Upper lobe of left lung (tissue), 6 donors: ENCODE measurements at regions not wholly inside any gene's neighbourhood (a gene's known extent, or its start where the extent isn't known, plus 50 kb on each side); places are given as distances from the start of the nearest gene placed in this dataset.

ENCODE experiments used
- ATAC-seq, 2 donors: fragments of 200-7000 bp; cut with Tn5 transposase; one replicate each; pipeline ENCODE4 v1.9.1; 2022; ENCODE audit warnings: mild to moderate bottlenecking in 2 of 2, moderate library complexity in 2 of 2; ENCODE audit not compliant: low FRiP score in 2 of 2
- DNase-seq, 2 donors: peaks; one replicate each; pipeline ENCODE4 v3.0.0-alpha.2; 2019 to 2020
- H3K27ac ChIP-seq, 4 donors: fragments of 200-600 bp; sonication (generic); one replicate each; pipeline ENCODE4 v1.5.1; 2016 to 2019
- H3K27me3 ChIP-seq, 4 donors: fragments of 200-600 bp; sonication (generic); one replicate each; pipeline ENCODE4 v1.5.1; 2017 to 2019
- H3K36me3 ChIP-seq, 4 donors: fragments of 200-600 bp; sonication (generic); one replicate each; pipeline ENCODE4 v1.5.1; 2016 to 2019
- H3K4me1 ChIP-seq, 4 donors: fragments of 200-600 bp; sonication (generic); one replicate each; pipeline ENCODE4 v1.5.1; 2018 to 2019
- H3K4me3 ChIP-seq, 4 donors: fragments of 200-600 bp; sonication (generic); one replicate each; pipeline ENCODE4 v1.5.1; 2017 to 2019; ENCODE audit warnings: mild to moderate bottlenecking in 2 of 4, moderate library complexity in 1 of 4
- H3K9me3 ChIP-seq, 4 donors: fragments of 200-600 bp; sonication (generic); one replicate each; pipeline ENCODE4 v1.5.1; 2018 to 2019
- CTCF ChIP-seq, 6 experiments: fragments of 450-650 bp in 4 of 6; fragments of 200-600 bp in 2 of 6; sonication (generic) in 2 of 6; IDR thresholded peaks; one replicate each; pipeline ENCODE4 v1.5.1; 2016 to 2019; ENCODE audit warnings: antibody characterized with exemption in 6 of 6
- EP300 ChIP-seq, 4 donors: sonication (generic); formaldehyde crosslinking; IDR thresholded peaks; one replicate each; pipeline ENCODE4 v1.5.1; 2017; ENCODE audit warnings: antibody characterized with exemption in 4 of 4, control low read depth in 2 of 4
- POLR2A ChIP-seq, 4 donors: fragments of 450-650 bp; IDR thresholded peaks; one replicate each; pipeline ENCODE4 v1.5.1; 2016 to 2017; ENCODE audit warnings: antibody characterized with exemption in 4 of 4, mild to moderate bottlenecking in 2 of 4
- POLR2AphosphoS5 ChIP-seq, 2 donors: sonication (generic); formaldehyde crosslinking; IDR thresholded peaks; one replicate each; pipeline ENCODE4 v1.5.1; 2017; ENCODE audit warnings: antibody characterized with exemption in 2 of 2
- WGBS, 2 donors: methylation state at CpG; one replicate each; pipeline ENCODE4 v1.1.5; 2017 to 2018; 5-methylcytosine and 5-hydroxymethylcytosine counted together
- donor health status: DM: no; HTN: no; CAD: no; lungs with moderate emphysema.
- donor health status: DM: no; HTN: yes; CAD: no; lungs with severe emphysema.

- Histone ChIP-seq H3K4me1 (no peaks in the 10 kb centered on the region), H3K36me3 (no peaks in the 10 kb centered on the region), H3K27ac (no peak overlapping the region), H3K4me3 (no peak overlapping the region), H3K9me3 (no peaks in the 10 kb centered on the region), H3K27me3 (no peaks in the 10 kb centered on the region)
- TF ChIP-seq CTCF (IDR thresholded peaks at IDR 0.05) (no peak), POLR2AphosphoS5 (IDR thresholded peaks at IDR 0.05) (no peak), EP300 (IDR thresholded peaks at IDR 0.05) (no peak), POLR2A (IDR thresholded peaks at IDR 0.05) (no peak)
- 91 to 96% methylated on average over 3 of the region's 3 CpGs for WGBS, 2 donors
- DNase-seq (no peak), ATAC-seq (no peak)
Observed at GRCh38 chr4:56238251-56238650, 149.0 kb downstream of the AASDH start.

- no peak for ATAC-seq
- H3K4me1 ChIP-seq = no peaks in the 10 kb centered on the region
- no peaks in the 10 kb centered on the region for H3K27me3 ChIP-seq
- H3K4me3 ChIP-seq = no peak overlapping the region
- no peaks in the 10 kb centered on the region for H3K9me3 ChIP-seq
- TF ChIP-seq EP300 (IDR thresholded peaks at IDR 0.05) (no peak), POLR2A (IDR thresholded peaks at IDR 0.05) (no peak), POLR2AphosphoS5 (IDR thresholded peaks at IDR 0.05) (no peak), CTCF (IDR thresholded peaks at IDR 0.05) (no peak)
- 89 to 93% methylated on average over 4 of the region's 4 CpGs for WGBS, 2 donors
- no peak overlapping the region for H3K27ac ChIP-seq
- H3K36me3 ChIP-seq = no peaks in the 10 kb centered on the region
- no peak for DNase-seq
Observed at GRCh38 chr4:56235725-56236124, 151.6 kb downstream of the AASDH start.

GRCh38 chr4:56235011-56235410, 152.3 kb downstream of the AASDH start:
- Histone ChIP-seq H3K4me3 (no peak overlapping the region), H3K4me1 (no peaks in the 10 kb centered on the region), H3K9me3 (no peaks in the 10 kb centered on the region), H3K27ac (no peak overlapping the region), H3K36me3 (no peaks in the 10 kb centered on the region), H3K27me3 (no peaks in the 10 kb centered on the region)
- TF ChIP-seq POLR2AphosphoS5 (IDR thresholded peaks at IDR 0.05) = no peak
- TF ChIP-seq EP300 (IDR thresholded peaks at IDR 0.05) = no peak
- no peak for TF ChIP-seq POLR2A (IDR thresholded peaks at IDR 0.05)
- TF ChIP-seq CTCF (IDR thresholded peaks at IDR 0.05) = no peak
- ATAC-seq (no peak), DNase-seq (no peak)
- 88 to 90% methylated on average over 3 of the region's 3 CpGs for WGBS, 2 donors

GRCh38 chr4:56234098-56234497, 153.2 kb downstream of the AASDH start:
- no peak for TF ChIP-seq EP300 (IDR thresholded peaks at IDR 0.05)
- no peak for TF ChIP-seq POLR2A (IDR thresholded peaks at IDR 0.05)
- no peak for TF ChIP-seq CTCF (IDR thresholded peaks at IDR 0.05)
- no peak for TF ChIP-seq POLR2AphosphoS5 (IDR thresholded peaks at IDR 0.05)
- 96 to 97% methylated on average over 1 of the region's 1 CpG for WGBS, 2 donors
- no peaks in the 10 kb centered on the region for H3K9me3 ChIP-seq
- no peak overlapping the region for H3K27ac ChIP-seq
- no peak for DNase-seq
- no peak for ATAC-seq
- no peaks in the 10 kb centered on the region for H3K36me3 ChIP-seq
- no peak overlapping the region for H3K4me3 ChIP-seq
- no peaks in the 10 kb centered on the region for H3K4me1 ChIP-seq
- H3K27me3 ChIP-seq = no peaks in the 10 kb centered on the region

GRCh38 chr4:56231410-56231809, 155.9 kb downstream of the AASDH start:
- H3K27ac ChIP-seq = no peak overlapping the region
- H3K4me3 ChIP-seq = no peak overlapping the region
- no peaks in the 10 kb centered on the region for H3K27me3 ChIP-seq
- no peaks in the 10 kb centered on the region for H3K36me3 ChIP-seq
- DNase-seq = no peak
- TF ChIP-seq CTCF (IDR thresholded peaks at IDR 0.05) (no peak), POLR2AphosphoS5 (IDR thresholded peaks at IDR 0.05) (no peak), EP300 (IDR thresholded peaks at IDR 0.05) (no peak), POLR2A (IDR thresholded peaks at IDR 0.05) (no peak)
- ATAC-seq = no peak
- no peaks in the 10 kb centered on the region for H3K4me1 ChIP-seq
- 75 to 89% methylated on average over 3 of the region's 3 CpGs for WGBS, 2 donors
- no peaks in the 10 kb centered on the region for H3K9me3 ChIP-seq
